Caco-2 (cell line): ENCODE measurements at regions not wholly inside any gene's neighbourhood (a gene's known extent, or its start where the extent isn't known, plus 50 kb on each side); places are given as distances from the start of the nearest gene placed in this dataset.

Source experiments
- BruUV-seq: library from RNA; stranded (reverse); fragments of 400-500 nt; replicated peaks from 2 replicates; lab custom pipeline; 2021; lab: Mats Ljungman, UMichigan
- CTCF ChIA-PET: fragments of 300-600 bp; sonication (Branson Sonifier 250); formaldehyde crosslinking; loops from one replicate; lab custom pipeline; 2022; ENCODE audit warnings: antibody characterized with exemption; lab: Charles Lee
- POLR2A ChIA-PET: fragments of 300-600 bp; sonication (Branson Sonifier 250); formaldehyde crosslinking; loops from one replicate; lab custom pipeline; 2022; ENCODE audit warnings: antibody characterized with exemption; lab: Charles Lee
- DNase-seq, 2 experiments: peaks; one replicate each; pipeline versions ENCODE4 v3.0.0 to v3.0.0-alpha.2; 2020 to 2022
- H3K27me3 ChIP-seq: replicated peaks from 2 replicates; pipeline ENCODE4 v1.6.0; 2011; ENCODE audit warnings: low read length; ENCODE audit not compliant: control insufficient read depth, insufficient read depth
- H3K36me3 ChIP-seq: 2 replicates; pipeline ENCODE4 v1.5.1; 2011; ENCODE audit warnings: low read length; ENCODE audit not compliant: control insufficient read depth, insufficient read depth
- H3K4me1 ChIP-seq: fragments of 250-450 bp; sonication (Bioruptor Pico); 2 replicates; pipeline ENCODE4 v1.5.1; 2020; ENCODE audit warnings: mild to moderate bottlenecking
- H3K4me3 ChIP-seq: 2 replicates; pipeline ENCODE4 v1.5.1; 2011; ENCODE audit warnings: low read depth, mild to moderate bottlenecking, control low read depth, low read length
- H3K9me3 ChIP-seq: fragments of 250-450 bp; sonication (Bioruptor Pico); 2 replicates; pipeline ENCODE4 v1.5.1; 2020; ENCODE audit warnings: mild to moderate bottlenecking, moderate library complexity
- H3K27ac Mint-ChIP-seq: one replicate; pipeline ENCODE4 v1.8.0; 2022; ENCODE audit warnings: mixed read lengths; ENCODE audit not compliant: unreplicated experiment
- H3K27me3 Mint-ChIP-seq: one replicate; pipeline ENCODE4 v1.8.0; 2022; ENCODE audit warnings: mixed read lengths; ENCODE audit not compliant: insufficient read depth, unreplicated experiment
- H3K36me3 Mint-ChIP-seq: one replicate; pipeline ENCODE4 v1.8.0; 2022; ENCODE audit warnings: mild to moderate bottlenecking, mixed read lengths; ENCODE audit not compliant: insufficient read depth, unreplicated experiment
- H3K4me1 Mint-ChIP-seq: one replicate; pipeline ENCODE4 v1.8.0; 2022; ENCODE audit warnings: low read depth, mixed read lengths; ENCODE audit not compliant: unreplicated experiment
- H3K4me3 Mint-ChIP-seq: one replicate; pipeline ENCODE4 v1.8.0; 2022; ENCODE audit warnings: mild to moderate bottlenecking, moderate library complexity, mixed read lengths; ENCODE audit not compliant: unreplicated experiment
- H3K9me3 Mint-ChIP-seq: one replicate; pipeline ENCODE4 v1.8.0; 2022; ENCODE audit warnings: mixed read lengths; ENCODE audit not compliant: unreplicated experiment
- intact Hi-C: fragments of 100-400 bp; cut with micrococcal nuclease; formaldehyde crosslinking; loops from one replicate; pipeline ENCODE4 v1.10.0; 2022; ENCODE audit not compliant: unreplicated experiment
- TF ChIP-seq, protein P1 (sequence below), 2 experiments: fragments of 200-600 bp in 1 of 2; IDR thresholded peaks; 1 replicate in 1 of 2; 2 replicates in 1 of 2; pipeline versions ENCODE4 v1.5.1 to v1.8.0; 2011 to 2022; ENCODE audit warnings: antibody characterized with exemption in 1 of 2, control low read depth in 1 of 2, inconsistent platforms in 1 of 2, low read depth in 1 of 2, low read length in 1 of 2, mild to moderate bottlenecking in 1 of 2, moderate library complexity in 1 of 2; ENCODE audit not compliant: insufficient read depth in 1 of 2, severe bottlenecking in 1 of 2, unreplicated experiment in 1 of 2

DNA sequence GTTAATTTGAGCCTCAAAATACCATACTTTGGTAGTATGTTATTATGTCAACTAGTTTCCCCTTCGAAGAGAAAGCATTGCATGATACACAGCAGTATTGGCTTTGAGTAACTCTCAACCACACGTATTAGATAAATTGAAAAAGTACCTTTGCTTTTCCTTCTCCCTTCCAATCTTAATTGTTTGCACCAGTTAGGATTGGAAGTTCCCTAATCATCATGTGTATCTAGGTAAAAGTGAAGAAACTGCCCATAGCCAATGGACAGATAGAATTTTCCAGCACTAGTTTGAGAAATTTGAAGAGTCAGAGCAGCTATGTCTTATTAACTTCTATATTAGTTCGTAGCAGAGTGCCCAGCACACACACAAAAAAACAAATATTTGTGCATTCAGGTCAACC is 241.3 kb downstream of the COX7B2 start:
- H3K9me3 ChIP-seq = no peaks in the 10 kb centered on the region
- H3K9me3 Mint-ChIP-seq = peaks cover 27% of the 10 kb centered on the region
- no peak overlapping the region for H3K4me3 ChIP-seq
- H3K36me3 ChIP-seq = no peaks in the 10 kb centered on the region
- H3K27ac Mint-ChIP-seq = no peak overlapping the region
- no peaks in the 10 kb centered on the region for H3K27me3 ChIP-seq
- no peaks in the 10 kb centered on the region for H3K27me3 Mint-ChIP-seq
- TF ChIP-seq, protein P1, sequence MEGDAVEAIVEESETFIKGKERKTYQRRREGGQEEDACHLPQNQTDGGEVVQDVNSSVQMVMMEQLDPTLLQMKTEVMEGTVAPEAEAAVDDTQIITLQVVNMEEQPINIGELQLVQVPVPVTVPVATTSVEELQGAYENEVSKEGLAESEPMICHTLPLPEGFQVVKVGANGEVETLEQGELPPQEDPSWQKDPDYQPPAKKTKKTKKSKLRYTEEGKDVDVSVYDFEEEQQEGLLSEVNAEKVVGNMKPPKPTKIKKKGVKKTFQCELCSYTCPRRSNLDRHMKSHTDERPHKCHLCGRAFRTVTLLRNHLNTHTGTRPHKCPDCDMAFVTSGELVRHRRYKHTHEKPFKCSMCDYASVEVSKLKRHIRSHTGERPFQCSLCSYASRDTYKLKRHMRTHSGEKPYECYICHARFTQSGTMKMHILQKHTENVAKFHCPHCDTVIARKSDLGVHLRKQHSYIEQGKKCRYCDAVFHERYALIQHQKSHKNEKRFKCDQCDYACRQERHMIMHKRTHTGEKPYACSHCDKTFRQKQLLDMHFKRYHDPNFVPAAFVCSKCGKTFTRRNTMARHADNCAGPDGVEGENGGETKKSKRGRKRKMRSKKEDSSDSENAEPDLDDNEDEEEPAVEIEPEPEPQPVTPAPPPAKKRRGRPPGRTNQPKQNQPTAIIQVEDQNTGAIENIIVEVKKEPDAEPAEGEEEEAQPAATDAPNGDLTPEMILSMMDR (IDR thresholded peaks at IDR 0.05; ENCODE audit: insufficient read depth in 1 of 2, low read depth in 1 of 2, low read length in 1 of 2, severe bottlenecking in 1 of 2, unreplicated experiment in 1 of 2) = no peak
- CTCF ChIA-PET = no interaction called here
- H3K4me3 Mint-ChIP-seq = no peak overlapping the region
- no peaks in the 10 kb centered on the region for H3K4me1 Mint-ChIP-seq
- no TSS peak for BruUV-seq
- H3K4me1 ChIP-seq = no peaks in the 10 kb centered on the region
- intact Hi-C loops = no loop called here
- no peaks in the 10 kb centered on the region for H3K36me3 Mint-ChIP-seq
- no peak for DNase-seq
- POLR2A ChIA-PET = no interaction called here

DNA sequence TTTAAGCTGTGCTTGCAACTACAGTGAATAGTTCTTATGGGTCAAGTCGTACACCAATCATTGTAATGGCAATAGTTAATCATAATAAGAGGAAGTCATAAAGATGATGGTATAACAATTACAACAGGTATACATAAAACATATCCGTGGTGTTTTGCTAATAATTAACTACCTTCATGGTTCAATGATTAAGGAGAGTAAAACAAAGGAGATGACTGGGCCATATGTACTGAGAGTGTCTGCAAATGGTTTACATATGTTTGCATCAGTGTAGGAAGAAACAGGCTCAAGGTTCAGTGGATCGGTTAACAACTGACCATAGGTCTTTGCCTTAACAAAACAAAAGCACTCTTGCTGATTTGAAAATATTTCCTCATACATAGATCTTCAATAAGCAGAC is 253.0 kb downstream of the COX7B2 start:
- intact Hi-C loops = loop anchor here (1.0 kb wide), 1 partner anchor 137 kb away; no protein-coding TSS in a partner anchor
- Mint-ChIP-seq H3K9me3 (peaks cover 4% of the 10 kb centered on the region), H3K4me3 (no peak overlapping the region), H3K4me1 (peaks cover 7% of the 10 kb centered on the region), H3K27me3 (no peaks in the 10 kb centered on the region), H3K36me3 (no peaks in the 10 kb centered on the region), H3K27ac (peak overlapping the region; percentile 27)
- CTCF ChIA-PET = interaction anchor here (0.8 kb wide), 1 partner anchor 267 kb away, joined by 3 read pairs; no protein-coding TSS in a partner anchor
- Histone ChIP-seq H3K4me1 (peaks cover 16% of the 10 kb centered on the region; the same call in 1 of the 2 replicates), H3K4me3 (no peak overlapping the region), H3K27me3 (no peaks in the 10 kb centered on the region), H3K36me3 (no peaks in the 10 kb centered on the region), H3K9me3 (no peaks in the 10 kb centered on the region)
- TF ChIP-seq, protein P1 (IDR thresholded peaks at IDR 0.05; ENCODE audit: insufficient read depth in 1 of 2, low read depth in 1 of 2, low read length in 1 of 2, severe bottlenecking in 1 of 2, unreplicated experiment in 1 of 2) = no peak
- BruUV-seq = no TSS peak
- peak in 1 of 2 experiments; percentile 42 for DNase-seq
- POLR2A ChIA-PET = no interaction called here

DNA sequence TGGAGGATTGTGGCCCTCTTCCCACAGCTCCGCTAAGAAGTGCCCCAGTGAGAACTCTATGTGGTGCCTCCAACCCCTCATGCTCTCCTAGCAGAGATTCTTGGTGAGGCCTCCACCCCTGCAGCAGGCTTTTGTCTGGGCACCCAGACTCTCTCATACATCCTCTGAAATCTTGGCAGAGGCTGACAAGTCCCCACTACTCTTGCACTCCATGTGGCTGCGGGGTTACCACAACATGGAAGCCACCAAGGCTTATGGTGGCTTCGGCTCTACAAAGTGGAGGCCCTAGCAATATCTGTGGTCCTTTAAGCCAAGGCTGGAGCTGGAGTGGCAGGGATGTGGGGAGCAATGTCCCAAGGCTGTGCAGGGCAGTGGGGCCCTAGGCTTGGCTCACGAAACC is 255.2 kb downstream of the COX7B2 start:
- H3K4me1 Mint-ChIP-seq = peaks cover 7% of the 10 kb centered on the region

More for the DNA sequence above, 255.2 kb downstream of the COX7B2 start:
- Mint-ChIP-seq H3K9me3 (peaks cover 17% of the 10 kb centered on the region), H3K27ac (no peak overlapping the region), H3K36me3 (no peaks in the 10 kb centered on the region), H3K4me3 (no peak overlapping the region), H3K27me3 (no peaks in the 10 kb centered on the region)
- POLR2A ChIA-PET = no interaction called here
- CTCF ChIA-PET = no interaction called here
- TF ChIP-seq, protein P1 (IDR thresholded peaks at IDR 0.05; ENCODE audit: insufficient read depth in 1 of 2, low read depth in 1 of 2, low read length in 1 of 2, severe bottlenecking in 1 of 2, unreplicated experiment in 1 of 2) = no peak
- no peak overlapping the region for H3K4me3 ChIP-seq
- H3K9me3 ChIP-seq = no peaks in the 10 kb centered on the region
- DNase-seq = no peak
- no peaks in the 10 kb centered on the region for H3K27me3 ChIP-seq
- BruUV-seq = no TSS peak
- no peaks in the 10 kb centered on the region for H3K36me3 ChIP-seq
- intact Hi-C loops = no loop called here
- peaks cover 16% of the 10 kb centered on the region; the same call in 1 of the 2 replicates for H3K4me1 ChIP-seq
